Testis (tissue), 2 donors: ENCODE measurements at regions not wholly inside any gene's neighbourhood (a gene's known extent, or its start where the extent isn't known, plus 50 kb on each side); places are given as distances from the start of the nearest gene placed in this dataset.

ENCODE experiments used
- DNase-seq: peaks from one replicate; pipeline ENCODE4 v3.0.0-alpha.2; 2019
- H3K27ac ChIP-seq, 2 donors: fragments of 200-600 bp; sonication (generic); one replicate each; pipeline ENCODE4 v1.5.1; 2019
- H3K27me3 ChIP-seq: fragments of 200-600 bp; sonication (generic); one replicate; pipeline ENCODE4 v1.5.1; 2019
- H3K36me3 ChIP-seq: fragments of 200-600 bp; sonication (generic); one replicate; pipeline ENCODE4 v1.5.1; 2017; ENCODE audit warnings: low read depth; ENCODE audit errors: missing control alignments
- H3K4me1 ChIP-seq: fragments of 200-600 bp; sonication (generic); one replicate; pipeline ENCODE4 v1.5.1; 2019
- H3K4me3 ChIP-seq, 2 donors: fragments of 200-600 bp; sonication (generic); one replicate each; pipeline ENCODE4 v1.5.1; 2017 to 2019
- H3K9me3 ChIP-seq: fragments of 200-600 bp; sonication (generic); one replicate; pipeline ENCODE4 v1.5.1; 2017
- POLR2A ChIP-seq: fragments of 450-650 bp; IDR thresholded peaks from one replicate; pipeline ENCODE4 v1.6.1; 2017; ENCODE audit warnings: antibody characterized with exemption, mild to moderate bottlenecking, moderate library complexity
- WGBS, 2 donors: methylation state at CpG; one replicate each; pipeline ENCODE4 v1.1.5; 2018; 5-methylcytosine and 5-hydroxymethylcytosine counted together
- intact Hi-C: fragments of 100-400 bp; cut with DNase I; formaldehyde crosslinking; loops from one replicate; pipeline ENCODE4 v1.15.1; 2023; ENCODE audit warnings: low total_unique reads
- TF ChIP-seq, protein P1 (sequence below), 3 experiments: fragments of 450-650 bp in 2 of 3; fragments of 200-600 bp in 1 of 3; sonication (generic) in 1 of 3; IDR thresholded peaks; one replicate each; pipeline ENCODE4 v1.5.1; 2016 to 2019; ENCODE audit warnings: antibody characterized with exemption in 3 of 3, mild to moderate bottlenecking in 2 of 3, moderate library complexity in 1 of 3

DNA sequence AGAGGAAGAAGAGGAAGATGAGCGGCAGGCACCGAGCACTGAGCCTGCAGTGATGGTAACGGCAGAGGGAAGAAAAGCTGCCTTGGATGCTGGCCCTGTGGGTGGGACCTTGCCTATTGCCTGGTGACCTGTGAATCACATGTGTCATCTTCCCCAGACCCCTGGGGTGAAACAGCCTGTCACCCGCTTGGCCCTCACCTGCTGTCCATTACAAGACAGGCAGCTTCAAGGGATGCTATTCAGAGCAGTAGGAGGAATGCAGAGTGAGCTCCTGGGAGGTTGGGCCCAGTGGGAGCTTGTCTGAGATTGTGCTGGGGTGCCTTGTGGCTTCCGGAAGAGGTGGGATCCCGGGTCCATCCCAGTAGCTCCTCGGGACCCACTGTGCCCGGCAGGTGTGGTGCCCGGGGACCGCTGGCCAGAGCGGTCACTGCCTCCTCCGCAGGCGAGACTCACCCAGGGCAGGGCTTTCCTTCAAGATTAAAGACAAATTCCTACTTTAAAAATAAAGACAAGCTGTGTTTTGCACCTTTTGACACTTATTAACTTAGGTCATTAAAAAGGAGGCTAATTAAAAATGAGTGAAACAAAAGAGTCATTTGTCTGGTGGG is 440.2 kb upstream of the MKI67 start:
- no peak for DNase-seq
- Histone ChIP-seq H3K9me3 (no peaks in the 10 kb centered on the region), H3K4me3 (no peak overlapping the region), H3K27ac (no peak overlapping the region), H3K4me1 (no peaks in the 10 kb centered on the region), H3K27me3 (no peaks in the 10 kb centered on the region), H3K36me3 (no peaks in the 10 kb centered on the region)
- intact Hi-C loops, result no loop called here
- 82 to 85% methylated on average over 12 to 13 of the region's 13 CpGs for WGBS, 2 donors
- TF ChIP-seq, protein P1, sequence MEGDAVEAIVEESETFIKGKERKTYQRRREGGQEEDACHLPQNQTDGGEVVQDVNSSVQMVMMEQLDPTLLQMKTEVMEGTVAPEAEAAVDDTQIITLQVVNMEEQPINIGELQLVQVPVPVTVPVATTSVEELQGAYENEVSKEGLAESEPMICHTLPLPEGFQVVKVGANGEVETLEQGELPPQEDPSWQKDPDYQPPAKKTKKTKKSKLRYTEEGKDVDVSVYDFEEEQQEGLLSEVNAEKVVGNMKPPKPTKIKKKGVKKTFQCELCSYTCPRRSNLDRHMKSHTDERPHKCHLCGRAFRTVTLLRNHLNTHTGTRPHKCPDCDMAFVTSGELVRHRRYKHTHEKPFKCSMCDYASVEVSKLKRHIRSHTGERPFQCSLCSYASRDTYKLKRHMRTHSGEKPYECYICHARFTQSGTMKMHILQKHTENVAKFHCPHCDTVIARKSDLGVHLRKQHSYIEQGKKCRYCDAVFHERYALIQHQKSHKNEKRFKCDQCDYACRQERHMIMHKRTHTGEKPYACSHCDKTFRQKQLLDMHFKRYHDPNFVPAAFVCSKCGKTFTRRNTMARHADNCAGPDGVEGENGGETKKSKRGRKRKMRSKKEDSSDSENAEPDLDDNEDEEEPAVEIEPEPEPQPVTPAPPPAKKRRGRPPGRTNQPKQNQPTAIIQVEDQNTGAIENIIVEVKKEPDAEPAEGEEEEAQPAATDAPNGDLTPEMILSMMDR (IDR thresholded peaks at IDR 0.05), result no peak
- no peak for TF ChIP-seq POLR2A

- no peak for DNase-seq
- intact Hi-C loops, result no loop called here
- TF ChIP-seq, protein P1 (IDR thresholded peaks at IDR 0.05), result no peak
- TF ChIP-seq POLR2A, result no peak
Observed at GRCh38 chr10:128567551-128567950, 441.3 kb upstream of the MKI67 start.

DNA sequence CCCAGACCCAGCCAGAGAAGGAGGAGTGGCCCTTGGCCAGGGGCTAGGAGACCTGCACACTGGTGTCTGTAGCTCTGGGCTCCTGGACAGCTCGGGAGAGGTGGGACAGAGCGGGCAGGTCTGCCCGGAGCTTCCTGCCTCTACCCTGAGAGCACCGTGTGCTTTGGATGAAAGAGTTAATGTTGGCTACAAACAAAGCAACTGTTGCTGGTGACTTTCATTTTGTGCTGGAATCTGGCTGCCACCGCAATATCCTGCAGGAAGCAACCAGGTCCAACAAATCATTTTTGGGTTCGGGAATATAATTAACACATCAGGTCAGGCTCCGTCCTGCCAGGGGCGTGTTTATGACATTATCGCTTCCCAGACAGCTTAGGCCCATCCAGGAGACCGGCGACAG is 441.8 kb upstream of the MKI67 start:
- 90 to 93% methylated on average over 7 to 11 of the region's 11 CpGs for WGBS, 2 donors
- intact Hi-C loops, result no loop called here

More at GRCh38 chr10:128567551-128567950, 441.3 kb upstream of the MKI67 start:
- Histone ChIP-seq H3K27ac (no peak overlapping the region), H3K9me3 (no peaks in the 10 kb centered on the region), H3K4me3 (no peak overlapping the region), H3K4me1 (no peaks in the 10 kb centered on the region), H3K36me3 (no peaks in the 10 kb centered on the region), H3K27me3 (no peaks in the 10 kb centered on the region)
- WGBS, 2 donors, result 60 to 79% methylated on average over 4 to 8 of the region's 8 CpGs

DNA sequence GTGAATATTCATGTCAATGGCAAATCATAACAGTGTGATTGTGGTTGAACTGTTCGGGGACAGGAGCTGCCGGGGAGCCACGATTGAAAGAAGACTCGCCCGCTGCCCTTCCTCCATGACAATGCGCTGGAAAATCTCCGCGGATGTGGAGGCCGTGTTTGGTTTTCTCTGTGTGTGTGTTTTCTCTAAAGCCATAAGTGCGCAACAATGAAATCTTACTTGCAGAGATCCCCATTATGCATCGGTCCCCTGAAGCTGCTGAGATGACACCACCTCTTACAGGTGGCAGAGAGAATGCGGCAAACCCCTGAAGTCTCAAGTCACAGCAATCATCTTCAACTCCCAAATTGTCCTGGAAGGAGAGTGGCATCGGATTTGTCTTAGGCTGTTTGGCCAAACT is 442.3 kb upstream of the MKI67 start:
- no peaks in the 10 kb centered on the region for H3K36me3 ChIP-seq
- H3K27ac ChIP-seq, result no peak overlapping the region
- DNase-seq, result no peak
- WGBS, 2 donors, result 92 to 93% methylated on average over 13 of the region's 13 CpGs
- TF ChIP-seq POLR2A, result no peak
- TF ChIP-seq, protein P1 (IDR thresholded peaks at IDR 0.05), result no peak
- H3K4me1 ChIP-seq, result no peaks in the 10 kb centered on the region
- H3K4me3 ChIP-seq, result no peak overlapping the region
- no peaks in the 10 kb centered on the region for H3K27me3 ChIP-seq
- intact Hi-C loops, result no loop called here
- no peaks in the 10 kb centered on the region for H3K9me3 ChIP-seq

More for the DNA sequence above, 441.8 kb upstream of the MKI67 start:
- Histone ChIP-seq H3K36me3 (no peaks in the 10 kb centered on the region), H3K4me3 (no peak overlapping the region), H3K27me3 (no peaks in the 10 kb centered on the region), H3K4me1 (no peaks in the 10 kb centered on the region), H3K27ac (no peak overlapping the region), H3K9me3 (no peaks in the 10 kb centered on the region)
- DNase-seq, result no peak
- no peak for TF ChIP-seq POLR2A
- TF ChIP-seq, protein P1 (IDR thresholded peaks at IDR 0.05), result no peak
